ENCODE measurements at regions not wholly inside any gene's neighbourhood (a gene's known extent, or its start where the extent isn't known, plus 50 kb on each side); places are given as distances from the start of the nearest gene placed in this dataset.
A peak's percentile ranks its signal among the peaks of the same experiment; 100 is the strongest.

DNA sequence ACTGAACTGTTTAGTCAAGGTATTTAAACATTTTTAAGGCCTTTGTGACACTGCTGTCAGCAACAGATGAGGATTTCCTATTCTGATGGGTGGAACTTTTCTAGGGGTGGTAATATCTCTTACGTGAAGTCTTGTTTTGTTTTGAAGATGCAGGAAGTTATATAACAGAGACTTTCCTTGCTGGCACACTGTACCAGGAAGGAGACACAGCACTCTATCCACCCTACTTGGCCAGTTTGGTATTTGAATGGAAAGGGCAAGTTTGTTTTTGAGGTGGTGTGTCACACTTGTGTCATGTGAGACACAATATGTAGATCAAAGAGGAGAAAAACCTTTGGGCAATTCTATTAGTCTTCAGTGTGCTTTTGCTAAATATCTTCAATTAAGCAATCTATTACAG lies 51.6 kb upstream of the SRP54 start:
- H3K36me3 ChIP-seq (ENCODE audit: control insufficient read depth in 4 of 4, insufficient read depth in 4 of 4, low read length in 4 of 4): no peaks in the 10 kb centered on the region
- 7 to 11% methylated on average over 1 of the region's 1 CpG for WGBS, 2 donors

DNA sequence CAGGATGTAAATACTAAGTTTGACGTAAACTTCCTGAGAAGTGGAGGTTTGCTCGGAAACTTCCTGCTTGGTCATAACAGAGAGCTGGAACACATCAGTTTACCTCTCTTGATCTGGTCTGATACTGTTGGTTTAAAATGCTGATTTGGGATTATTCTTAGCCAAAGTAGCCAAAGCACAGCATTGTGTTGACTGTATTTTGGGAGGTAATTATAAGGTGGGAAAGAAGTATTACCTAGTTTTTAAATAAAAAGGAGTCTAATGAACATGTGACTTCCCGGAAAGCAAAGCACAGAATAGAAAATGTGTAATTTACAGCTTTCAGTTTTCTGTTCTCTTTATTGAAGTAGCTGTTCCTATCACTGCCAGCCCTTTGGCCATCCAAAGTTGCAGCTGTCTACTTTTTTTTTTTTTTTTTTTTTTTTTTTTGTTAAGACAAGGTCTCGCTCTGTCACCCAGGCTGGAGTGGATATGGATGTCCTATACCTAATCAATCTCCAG lies 52.2 kb upstream of the SRP54 start:
- Histone ChIP-seq H3K36me3 (ENCODE audit: control insufficient read depth in 4 of 4, insufficient read depth in 4 of 4, low read length in 4 of 4) (no peaks in the 10 kb centered on the region), H3K9me3 (ENCODE audit: control insufficient read depth in 4 of 4, insufficient read depth in 3 of 4, low read length in 3 of 4) (no peaks in the 10 kb centered on the region), H3K4me3 (no peak overlapping the region), H3K27ac (ENCODE audit: low read depth in 1 of 2, low read length in 1 of 2) (peak overlapping the region in 1 of 2 donors; percentile 9), H3K9ac (ENCODE audit: insufficient read depth in 1 of 2, low read length in 2 of 2) (no peak overlapping the region), H3K27me3 (ENCODE audit: control insufficient read depth in 3 of 3, insufficient read depth in 3 of 3, low read length in 2 of 3) (no peaks in the 10 kb centered on the region), H3K4me1 (ENCODE audit: control insufficient read depth in 5 of 5, insufficient read depth in 5 of 5, low read length in 5 of 5) (no peaks in the 10 kb centered on the region)
- ATAC-seq (ENCODE audit: insufficient read depth, low FRiP score) (no peak), DNase-seq (no peak)
- WGBS, 2 donors: 33 to 39% methylated on average over 4 of the region's 4 CpGs
- TF ChIP-seq, protein P1, sequence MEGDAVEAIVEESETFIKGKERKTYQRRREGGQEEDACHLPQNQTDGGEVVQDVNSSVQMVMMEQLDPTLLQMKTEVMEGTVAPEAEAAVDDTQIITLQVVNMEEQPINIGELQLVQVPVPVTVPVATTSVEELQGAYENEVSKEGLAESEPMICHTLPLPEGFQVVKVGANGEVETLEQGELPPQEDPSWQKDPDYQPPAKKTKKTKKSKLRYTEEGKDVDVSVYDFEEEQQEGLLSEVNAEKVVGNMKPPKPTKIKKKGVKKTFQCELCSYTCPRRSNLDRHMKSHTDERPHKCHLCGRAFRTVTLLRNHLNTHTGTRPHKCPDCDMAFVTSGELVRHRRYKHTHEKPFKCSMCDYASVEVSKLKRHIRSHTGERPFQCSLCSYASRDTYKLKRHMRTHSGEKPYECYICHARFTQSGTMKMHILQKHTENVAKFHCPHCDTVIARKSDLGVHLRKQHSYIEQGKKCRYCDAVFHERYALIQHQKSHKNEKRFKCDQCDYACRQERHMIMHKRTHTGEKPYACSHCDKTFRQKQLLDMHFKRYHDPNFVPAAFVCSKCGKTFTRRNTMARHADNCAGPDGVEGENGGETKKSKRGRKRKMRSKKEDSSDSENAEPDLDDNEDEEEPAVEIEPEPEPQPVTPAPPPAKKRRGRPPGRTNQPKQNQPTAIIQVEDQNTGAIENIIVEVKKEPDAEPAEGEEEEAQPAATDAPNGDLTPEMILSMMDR (IDR thresholded peaks at IDR 0.05; ENCODE audit: control extremely low read depth, extremely low read depth): no peak

More for the DNA sequence above, 51.6 kb upstream of the SRP54 start:
- ATAC-seq (ENCODE audit: insufficient read depth, low FRiP score) (no peak), DNase-seq (peak in 1 of 3 donors; percentile 18)
- H3K9ac ChIP-seq (ENCODE audit: insufficient read depth in 1 of 2, low read length in 2 of 2): no peak overlapping the region
- H3K27me3 ChIP-seq (ENCODE audit: control insufficient read depth in 3 of 3, insufficient read depth in 3 of 3, low read length in 2 of 3): no peaks in the 10 kb centered on the region
- H3K9me3 ChIP-seq (ENCODE audit: control insufficient read depth in 4 of 4, insufficient read depth in 3 of 4, low read length in 3 of 4): no peaks in the 10 kb centered on the region
- TF ChIP-seq, protein P1 (IDR thresholded peaks at IDR 0.05; ENCODE audit: control extremely low read depth, extremely low read depth): no peak
- H3K4me3 ChIP-seq: no peak overlapping the region
- no peak overlapping the region for H3K27ac ChIP-seq (ENCODE audit: low read depth in 1 of 2, low read length in 1 of 2)
- no peaks in the 10 kb centered on the region for H3K4me1 ChIP-seq (ENCODE audit: control insufficient read depth in 5 of 5, insufficient read depth in 5 of 5, low read length in 5 of 5)

DNA sequence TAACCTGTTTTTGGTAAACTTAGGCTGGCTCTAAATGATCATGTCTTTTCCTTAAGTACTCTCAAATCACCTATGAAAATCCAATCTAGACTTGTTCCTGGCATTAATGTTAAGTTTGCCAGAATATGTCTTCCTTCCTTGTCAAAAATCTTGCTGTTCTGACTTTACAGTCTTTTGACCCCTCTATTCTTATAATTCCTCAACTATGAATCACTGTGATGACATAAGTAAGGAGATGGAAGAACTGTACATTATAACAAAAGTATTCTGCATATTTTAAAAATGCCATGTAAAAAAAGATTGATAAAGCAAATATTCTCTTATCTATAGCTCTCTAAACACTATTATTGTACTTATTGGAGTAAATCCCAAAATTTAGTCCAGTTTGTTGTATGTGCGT lies 51.4 kb upstream of the BAZ1A start:
- no peaks in the 10 kb centered on the region for H3K9me3 ChIP-seq (ENCODE audit: control insufficient read depth in 4 of 4, insufficient read depth in 3 of 4, low read length in 3 of 4)
- no peaks in the 10 kb centered on the region for H3K4me1 ChIP-seq (ENCODE audit: control insufficient read depth in 5 of 5, insufficient read depth in 5 of 5, low read length in 5 of 5)
- H3K9ac ChIP-seq (ENCODE audit: insufficient read depth in 1 of 2, low read length in 2 of 2): no peak overlapping the region
- WGBS, 2 donors: 96 to 98% methylated on average over 1 of the region's 1 CpG
- TF ChIP-seq, protein P1 (IDR thresholded peaks at IDR 0.05; ENCODE audit: control extremely low read depth, extremely low read depth): no peak
- H3K27me3 ChIP-seq (ENCODE audit: control insufficient read depth in 3 of 3, insufficient read depth in 3 of 3, low read length in 2 of 3): no peaks in the 10 kb centered on the region
- H3K27ac ChIP-seq (ENCODE audit: low read depth in 1 of 2, low read length in 1 of 2): no peak overlapping the region
- DNase-seq: no peak
- H3K4me3 ChIP-seq: no peak overlapping the region
- H3K36me3 ChIP-seq (ENCODE audit: control insufficient read depth in 4 of 4, insufficient read depth in 4 of 4, low read length in 4 of 4): no peaks in the 10 kb centered on the region
- no peak for ATAC-seq (ENCODE audit: insufficient read depth, low FRiP score)

Measured in lung (tissue), 11 donors.